ENCODE measurements at regions not wholly inside any gene's neighbourhood (a gene's known extent, or its start where the extent isn't known, plus 50 kb on each side); places are given as distances from the start of the nearest gene placed in this dataset.
"Not testable (repeated sequence)": the region's sequence is repeated elsewhere in the genome, so short reads cannot be mapped to it uniquely, and the experiment has no call there.

DNA sequence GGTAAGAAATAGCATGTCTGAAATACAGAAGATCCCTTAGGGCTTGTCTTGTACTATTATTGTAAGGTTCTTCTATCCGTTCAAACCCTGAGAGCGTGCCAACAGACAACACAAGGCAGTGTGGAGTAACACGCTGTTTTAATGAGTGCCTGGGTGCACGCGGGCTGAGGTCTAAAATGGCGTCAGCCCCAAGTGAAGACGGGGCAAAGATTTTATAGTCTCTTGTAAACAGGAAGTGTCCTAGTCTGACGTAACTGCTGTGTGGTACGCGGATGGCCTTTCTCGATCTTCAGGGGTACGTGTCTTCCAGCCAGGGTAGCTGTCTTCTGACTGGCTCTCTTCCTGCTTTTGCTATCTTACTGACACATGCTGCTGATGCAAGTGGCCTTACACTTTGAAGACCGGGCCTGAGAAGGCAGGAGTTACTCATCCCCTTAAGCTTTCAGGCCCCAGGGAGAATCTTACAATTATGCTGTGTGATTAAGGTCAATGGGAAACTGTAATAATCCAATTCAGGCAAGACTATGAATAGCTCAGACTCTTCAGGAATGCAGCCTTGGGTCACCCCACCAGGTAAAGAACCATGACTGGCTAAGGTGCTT lies 1812.0 kb upstream of the CDH9 start:
- no peak for ATAC-seq

- ATAC-seq: no peak
Measured at GRCh38 chr5:28831042-28831441, 1792.7 kb upstream of the CDH9 start.

GRCh38 chr5:28823231-28823630 lies 1784.8 kb upstream of the CDH9 start:
- ATAC-seq: no peak

DNA sequence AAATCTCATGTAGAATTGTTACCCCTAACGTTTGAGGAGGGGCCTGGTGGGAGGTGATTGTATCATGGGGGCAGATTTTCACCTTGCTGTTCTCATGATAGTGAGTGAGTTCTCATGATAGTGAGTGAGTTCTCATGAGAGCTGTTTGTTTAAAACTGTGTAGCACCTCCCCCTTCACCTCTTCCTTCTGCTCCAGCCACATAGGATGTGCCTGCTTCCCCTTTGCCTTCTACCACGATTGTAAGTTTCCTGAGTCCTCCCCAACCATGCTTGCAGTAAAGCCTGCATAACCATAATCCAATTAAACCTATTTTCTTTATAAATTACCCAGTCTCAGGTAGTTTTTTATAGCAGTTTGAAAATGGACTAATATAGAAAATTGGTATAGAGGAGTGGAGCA lies 1783.7 kb upstream of the CDH9 start:
- ATAC-seq: no peak

GRCh38 chr5:28810751-28811136 lies 1772.4 kb upstream of the CDH9 start:
- no peak for ATAC-seq

- no peak for ATAC-seq
Measured at GRCh38 chr5:28809811-28810750, 1771.7 kb upstream of the CDH9 start.

GRCh38 chr5:28808967-28809810 lies 1770.8 kb upstream of the CDH9 start:
- no peak for ATAC-seq

GRCh38 chr5:28807195-28807729 lies 1768.9 kb upstream of the CDH9 start:
- no peak for ATAC-seq

DNA sequence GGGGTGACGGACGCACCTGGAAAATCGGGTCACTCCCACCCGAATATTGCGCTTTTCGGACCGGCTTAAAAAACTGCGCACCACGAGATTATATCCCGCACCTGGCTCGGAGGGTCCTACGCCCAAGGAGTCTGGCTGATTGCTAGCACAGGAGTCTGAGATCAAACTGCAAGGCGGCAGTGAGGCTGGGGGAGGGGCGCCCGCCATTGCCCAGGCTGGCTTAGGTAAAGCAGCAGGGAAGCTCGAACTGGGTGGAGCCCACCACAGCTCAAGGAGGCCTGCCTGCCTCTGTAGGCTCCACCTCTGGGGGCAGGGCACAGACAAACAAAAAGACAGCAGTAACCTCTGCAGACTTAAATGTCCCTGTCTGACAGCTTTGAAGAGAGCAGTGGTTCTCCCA lies 1760.6 kb upstream of the CDH9 start:
- not testable (repeated sequence) for ATAC-seq

GRCh38 chr5:28788954-28789353 lies 1750.6 kb upstream of the CDH9 start:
- ATAC-seq: no peak

DNA sequence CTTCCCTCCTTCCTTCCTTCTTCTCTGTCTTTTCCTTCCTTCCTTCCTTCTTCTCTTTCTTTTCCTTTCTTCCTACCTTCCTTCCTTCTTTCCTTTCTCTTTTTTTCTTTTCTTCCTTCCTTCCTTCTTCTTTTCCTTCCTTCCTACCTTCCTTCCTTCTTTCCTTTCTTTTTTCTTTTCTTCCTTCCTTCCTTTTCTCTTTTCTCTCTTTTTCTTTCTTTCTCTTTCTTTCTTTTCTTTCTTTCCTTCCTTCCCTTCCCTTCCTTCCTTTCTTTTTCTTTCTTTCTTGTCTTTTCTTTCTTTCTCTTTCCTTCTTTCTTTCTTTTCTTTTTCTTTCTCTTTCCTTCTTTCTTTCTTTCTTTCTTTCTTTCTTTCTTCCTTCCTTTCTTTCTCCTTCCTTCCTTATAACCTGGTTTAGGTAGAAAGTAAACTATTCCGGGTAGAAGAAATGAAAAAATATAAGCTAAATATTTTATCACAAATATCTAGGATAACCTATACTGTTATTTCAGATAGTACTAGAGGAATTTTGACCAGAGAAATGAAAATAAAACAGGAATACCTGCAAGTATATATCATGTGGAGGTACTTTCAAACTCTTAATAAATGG lies 1741.8 kb upstream of the CDH9 start:
- no peak for ATAC-seq

- ATAC-seq: no peak
Measured at GRCh38 chr5:28779161-28779754, 1740.9 kb upstream of the CDH9 start.

- ATAC-seq: no peak
Measured at GRCh38 chr5:28770307-28770706, 1731.9 kb upstream of the CDH9 start.

- no peak for ATAC-seq
Measured at GRCh38 chr5:28766565-28767158, 1728.3 kb upstream of the CDH9 start.

DNA sequence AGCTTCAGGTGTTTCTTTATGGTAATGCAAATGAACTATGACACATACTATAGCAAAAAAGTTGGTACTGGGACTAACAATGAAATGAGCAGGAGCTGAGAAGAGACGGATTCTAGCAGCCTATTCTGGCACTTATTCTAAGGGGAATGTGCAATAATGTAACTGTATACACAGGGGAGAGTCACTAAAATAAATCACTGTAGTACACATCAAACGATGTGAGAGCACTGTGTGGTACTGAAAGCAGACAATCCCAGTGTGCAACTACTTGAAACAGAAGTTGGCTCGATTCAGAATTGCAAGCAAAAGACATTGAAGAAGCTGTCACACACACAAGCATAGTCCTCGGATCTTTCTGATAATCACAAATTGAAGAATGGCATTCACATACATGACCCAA lies 1713.0 kb upstream of the CDH9 start:
- ATAC-seq: no peak

DNA sequence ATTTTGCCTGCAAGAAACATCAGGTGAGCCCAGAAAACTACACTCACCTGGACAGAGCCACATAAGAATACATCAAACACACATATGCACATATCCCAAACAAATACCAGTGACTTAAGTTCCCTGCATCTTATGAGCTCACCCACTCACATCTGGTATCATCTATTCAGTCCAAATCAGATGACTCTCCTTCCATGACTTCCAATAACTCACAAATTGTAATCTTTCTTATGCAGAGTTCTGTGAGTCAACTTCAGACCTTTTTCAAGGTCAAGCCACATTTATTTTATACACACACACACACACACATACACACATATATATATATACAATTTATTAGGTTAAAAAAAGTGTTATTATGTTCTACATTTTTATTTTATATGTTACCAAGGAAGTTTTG lies 1711.9 kb upstream of the CDH9 start:
- no peak for ATAC-seq

DNA sequence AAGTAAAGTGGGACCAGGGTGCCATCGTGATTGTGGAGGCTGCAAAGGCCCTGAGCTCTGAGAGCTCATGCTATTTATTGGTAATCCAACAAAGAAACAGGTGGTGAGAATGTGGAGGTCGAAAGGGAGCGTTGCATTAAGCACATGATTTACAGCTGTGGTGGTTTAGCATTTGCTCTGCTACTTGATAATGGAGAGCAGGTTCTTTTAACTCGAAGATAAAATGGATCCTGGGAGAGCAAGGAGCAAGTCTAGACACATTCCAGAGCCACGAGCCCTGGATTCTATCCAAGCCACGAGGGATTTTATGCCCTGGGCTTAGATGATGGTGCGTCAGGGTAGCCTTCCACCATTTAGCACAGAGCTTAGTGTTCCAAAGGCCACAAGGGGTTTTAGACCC lies 1710.1 kb upstream of the CDH9 start:
- ATAC-seq: no peak

GRCh38 chr5:28743716-28744110 lies 1705.3 kb upstream of the CDH9 start:
- ATAC-seq: no peak

DNA sequence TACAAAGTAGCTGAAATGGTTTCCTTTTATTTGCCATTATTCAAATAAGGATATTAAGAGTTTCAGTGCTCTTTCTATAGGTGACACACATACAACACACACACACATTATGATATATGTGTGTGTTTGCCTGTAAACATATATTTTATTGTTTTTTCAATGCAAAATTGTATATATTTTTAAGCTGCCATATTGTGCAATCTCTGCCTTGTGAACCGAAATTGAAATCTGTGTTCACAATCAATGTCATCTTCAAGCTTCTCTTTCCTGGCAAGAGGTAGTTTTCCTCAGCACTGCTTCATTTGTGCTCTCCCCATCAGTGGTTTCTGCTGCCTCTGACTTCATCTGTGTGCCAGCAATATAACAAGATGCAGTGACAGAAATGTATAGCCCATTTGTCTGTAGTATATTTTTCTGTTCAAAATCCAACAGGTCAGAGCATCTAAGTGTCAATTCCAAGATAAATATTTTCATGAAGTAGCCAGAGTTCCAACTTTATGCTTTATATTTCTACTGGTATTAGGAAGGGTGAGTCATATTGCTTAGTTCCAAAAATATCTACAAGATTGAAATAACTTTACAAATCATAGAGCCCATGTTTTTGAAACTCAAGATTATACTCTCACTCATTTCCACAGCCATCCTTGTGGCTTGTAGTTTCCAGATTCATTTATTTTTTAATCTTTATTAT lies 1704.8 kb upstream of the CDH9 start:
- no peak for ATAC-seq

DNA sequence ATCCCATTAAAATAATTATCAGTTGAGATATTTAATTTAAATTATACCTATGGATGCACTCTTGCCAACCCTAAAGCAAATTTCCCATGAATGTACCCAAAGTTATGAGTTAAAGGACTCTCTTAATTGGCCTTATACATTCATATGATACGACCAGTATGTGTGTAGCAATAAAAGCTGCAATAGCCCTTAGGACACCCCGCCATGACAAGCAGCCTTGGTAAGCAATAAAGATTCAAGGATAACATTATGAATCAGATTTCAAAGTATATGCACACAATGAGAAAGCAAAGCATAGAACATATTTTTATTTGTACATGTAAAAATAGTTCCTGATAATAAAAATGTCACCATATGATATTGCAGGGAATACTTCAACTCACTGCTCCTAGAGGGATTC lies 1699.3 kb upstream of the CDH9 start:
- ATAC-seq: no peak

DNA sequence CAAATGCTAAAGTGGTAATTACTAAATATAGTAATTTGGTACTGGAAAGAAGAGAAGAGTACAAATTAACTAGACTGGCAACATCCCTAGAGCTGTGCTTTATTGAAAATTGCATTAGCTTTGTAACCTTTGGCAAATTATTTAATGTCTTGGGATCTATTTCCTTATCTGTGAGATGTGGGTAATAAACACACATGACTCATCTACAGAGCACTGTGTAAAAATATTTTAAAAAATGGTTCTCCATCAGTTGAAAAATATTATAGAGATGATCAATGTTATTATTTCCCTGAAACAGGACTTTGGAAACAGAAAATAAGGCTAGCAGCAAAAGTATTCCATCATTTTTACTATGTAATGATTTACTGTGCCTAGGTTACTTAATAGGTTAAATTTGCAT lies 1698.8 kb upstream of the CDH9 start:
- no peak for ATAC-seq
